ENCODE measurements at regions not wholly inside any gene's neighbourhood (a gene's known extent, or its start where the extent isn't known, plus 50 kb on each side); places are given as distances from the start of the nearest gene placed in this dataset.

DNA sequence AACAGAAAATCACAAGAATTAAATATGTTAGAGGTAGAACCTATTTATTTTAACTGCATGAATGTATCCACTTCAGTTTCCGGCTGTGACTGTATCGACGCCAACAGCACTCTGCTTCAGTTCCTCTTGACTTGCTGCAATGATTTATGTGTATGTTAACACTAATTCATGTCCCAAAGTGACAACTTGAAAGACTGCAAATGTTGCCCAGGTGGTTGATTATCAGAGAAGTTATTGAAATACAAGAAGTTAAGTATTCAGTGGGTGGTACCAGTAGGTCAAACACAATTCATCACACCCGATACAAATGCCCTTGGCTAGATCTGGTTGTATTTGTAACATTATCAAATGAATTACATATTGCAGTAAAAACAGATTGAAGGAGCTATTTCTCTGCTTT lies 622.7 kb upstream of the CDH18 start:
- no peak for TF ChIP-seq EZH2 (IDR thresholded peaks at IDR 0.05; ENCODE audit: borderline replicate concordance, low read depth, low read length, severe bottlenecking)
- TF ChIP-seq, protein P1, sequence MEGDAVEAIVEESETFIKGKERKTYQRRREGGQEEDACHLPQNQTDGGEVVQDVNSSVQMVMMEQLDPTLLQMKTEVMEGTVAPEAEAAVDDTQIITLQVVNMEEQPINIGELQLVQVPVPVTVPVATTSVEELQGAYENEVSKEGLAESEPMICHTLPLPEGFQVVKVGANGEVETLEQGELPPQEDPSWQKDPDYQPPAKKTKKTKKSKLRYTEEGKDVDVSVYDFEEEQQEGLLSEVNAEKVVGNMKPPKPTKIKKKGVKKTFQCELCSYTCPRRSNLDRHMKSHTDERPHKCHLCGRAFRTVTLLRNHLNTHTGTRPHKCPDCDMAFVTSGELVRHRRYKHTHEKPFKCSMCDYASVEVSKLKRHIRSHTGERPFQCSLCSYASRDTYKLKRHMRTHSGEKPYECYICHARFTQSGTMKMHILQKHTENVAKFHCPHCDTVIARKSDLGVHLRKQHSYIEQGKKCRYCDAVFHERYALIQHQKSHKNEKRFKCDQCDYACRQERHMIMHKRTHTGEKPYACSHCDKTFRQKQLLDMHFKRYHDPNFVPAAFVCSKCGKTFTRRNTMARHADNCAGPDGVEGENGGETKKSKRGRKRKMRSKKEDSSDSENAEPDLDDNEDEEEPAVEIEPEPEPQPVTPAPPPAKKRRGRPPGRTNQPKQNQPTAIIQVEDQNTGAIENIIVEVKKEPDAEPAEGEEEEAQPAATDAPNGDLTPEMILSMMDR (IDR thresholded peaks at IDR 0.05; ENCODE audit: borderline replicate concordance, extremely low read depth, low read length, poor library complexity, severe bottlenecking) = no peak

Measured in DND-41 (cell line).